OCI-LY1 (cell line): ENCODE measurements at regions not wholly inside any gene's neighbourhood (a gene's known extent, or its start where the extent isn't known, plus 50 kb on each side); places are given as distances from the start of the nearest gene placed in this dataset.

Experiments used
- CTCF ChIP-seq: fragments of 200-600 bp; sonication (generic), shearing (Covaris generic); IDR thresholded peaks from 2 replicates; pipeline ENCODE4 v1.5.1; 2017; ENCODE audit warnings: mild to moderate bottlenecking, antibody characterized with exemption, low read length, moderate library complexity, mixed read lengths
- EZH2 ChIP-seq: fragments of 200-600 bp; sonication (generic), shearing (Covaris generic); IDR thresholded peaks from 2 replicates; pipeline ENCODE4 v1.8.0; 2017; ENCODE audit warnings: borderline replicate concordance, mixed run types, mild to moderate bottlenecking, antibody characterized with exemption, low read length, moderate library complexity, mixed read lengths

GRCh38 chr12:81874586-81874985 lies 115.4 kb upstream of the PPFIA2 start:
- TF ChIP-seq CTCF: no peak
- no peak for TF ChIP-seq EZH2
